Loucy (cell line): ENCODE measurements at regions not wholly inside any gene's neighbourhood (a gene's known extent, or its start where the extent isn't known, plus 50 kb on each side); places are given as distances from the start of the nearest gene placed in this dataset.

Experiments
- CTCF ChIP-seq: fragments of 200-600 bp; sonication (generic); conservative IDR thresholded peaks from 2 replicates; pipeline ENCODE4 v1.5.1; 2014; ENCODE audit warnings: mild to moderate bottlenecking, antibody characterized with exemption, low read length
- EZH2phosphoT487 ChIP-seq: fragments of 200-600 bp; IDR thresholded peaks from 2 replicates; pipeline ENCODE4 v1.6.1; 2018; ENCODE audit warnings: antibody characterized with exemption, mild to moderate bottlenecking, moderate library complexity, borderline replicate concordance

- TF ChIP-seq CTCF (no peak), EZH2phosphoT487 (no peak)
Measured at GRCh38 chr5:165305596-165305995, 1800.2 kb downstream of the MAT2B start.
